ENCODE measurements at regions not wholly inside any gene's neighbourhood (a gene's known extent, or its start where the extent isn't known, plus 50 kb on each side); places are given as distances from the start of the nearest gene placed in this dataset.
"Not testable (repeated sequence)": the region's sequence is repeated elsewhere in the genome, so short reads cannot be mapped to it uniquely, and the experiment has no call there.

- TF ChIP-seq, protein P1, sequence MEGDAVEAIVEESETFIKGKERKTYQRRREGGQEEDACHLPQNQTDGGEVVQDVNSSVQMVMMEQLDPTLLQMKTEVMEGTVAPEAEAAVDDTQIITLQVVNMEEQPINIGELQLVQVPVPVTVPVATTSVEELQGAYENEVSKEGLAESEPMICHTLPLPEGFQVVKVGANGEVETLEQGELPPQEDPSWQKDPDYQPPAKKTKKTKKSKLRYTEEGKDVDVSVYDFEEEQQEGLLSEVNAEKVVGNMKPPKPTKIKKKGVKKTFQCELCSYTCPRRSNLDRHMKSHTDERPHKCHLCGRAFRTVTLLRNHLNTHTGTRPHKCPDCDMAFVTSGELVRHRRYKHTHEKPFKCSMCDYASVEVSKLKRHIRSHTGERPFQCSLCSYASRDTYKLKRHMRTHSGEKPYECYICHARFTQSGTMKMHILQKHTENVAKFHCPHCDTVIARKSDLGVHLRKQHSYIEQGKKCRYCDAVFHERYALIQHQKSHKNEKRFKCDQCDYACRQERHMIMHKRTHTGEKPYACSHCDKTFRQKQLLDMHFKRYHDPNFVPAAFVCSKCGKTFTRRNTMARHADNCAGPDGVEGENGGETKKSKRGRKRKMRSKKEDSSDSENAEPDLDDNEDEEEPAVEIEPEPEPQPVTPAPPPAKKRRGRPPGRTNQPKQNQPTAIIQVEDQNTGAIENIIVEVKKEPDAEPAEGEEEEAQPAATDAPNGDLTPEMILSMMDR (IDR thresholded peaks at IDR 0.05), result no peak
- DNase-seq (ENCODE audit: low spot score), result no peak
Observed at GRCh38 chr6:43930440-43931154, 160.6 kb downstream of the VEGFA start.

DNA sequence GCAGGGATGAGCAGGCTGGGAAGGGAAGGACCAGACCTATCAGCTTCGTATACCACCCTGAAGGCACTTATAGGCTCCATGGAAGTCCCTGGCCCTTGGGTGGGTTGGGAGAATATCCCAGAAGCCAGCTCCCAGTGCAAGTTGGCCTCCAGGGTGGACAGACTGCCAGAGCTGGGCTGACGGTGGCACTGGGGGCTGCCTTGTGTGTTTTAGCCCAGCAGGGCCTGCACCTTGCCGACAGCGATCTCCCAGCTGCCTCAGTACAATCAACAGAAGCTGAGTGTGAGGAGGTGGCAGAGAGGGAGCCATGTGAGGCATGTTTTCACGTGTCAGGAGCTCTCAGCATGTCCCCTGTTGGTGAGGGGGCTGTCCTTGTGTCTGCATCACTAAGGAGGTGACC, 159.5 kb downstream of the VEGFA start:
- no peak overlapping the region for H3K27ac ChIP-seq
- DNase-seq (ENCODE audit: low spot score), result no peak
- TF ChIP-seq, protein P1 (IDR thresholded peaks at IDR 0.05), result no peak
- H3K4me3 ChIP-seq, result no peak overlapping the region

More at GRCh38 chr6:43930440-43931154, 160.6 kb downstream of the VEGFA start:
- H3K4me3 ChIP-seq, result no peak overlapping the region
- H3K27ac ChIP-seq, result no peak overlapping the region

DNA sequence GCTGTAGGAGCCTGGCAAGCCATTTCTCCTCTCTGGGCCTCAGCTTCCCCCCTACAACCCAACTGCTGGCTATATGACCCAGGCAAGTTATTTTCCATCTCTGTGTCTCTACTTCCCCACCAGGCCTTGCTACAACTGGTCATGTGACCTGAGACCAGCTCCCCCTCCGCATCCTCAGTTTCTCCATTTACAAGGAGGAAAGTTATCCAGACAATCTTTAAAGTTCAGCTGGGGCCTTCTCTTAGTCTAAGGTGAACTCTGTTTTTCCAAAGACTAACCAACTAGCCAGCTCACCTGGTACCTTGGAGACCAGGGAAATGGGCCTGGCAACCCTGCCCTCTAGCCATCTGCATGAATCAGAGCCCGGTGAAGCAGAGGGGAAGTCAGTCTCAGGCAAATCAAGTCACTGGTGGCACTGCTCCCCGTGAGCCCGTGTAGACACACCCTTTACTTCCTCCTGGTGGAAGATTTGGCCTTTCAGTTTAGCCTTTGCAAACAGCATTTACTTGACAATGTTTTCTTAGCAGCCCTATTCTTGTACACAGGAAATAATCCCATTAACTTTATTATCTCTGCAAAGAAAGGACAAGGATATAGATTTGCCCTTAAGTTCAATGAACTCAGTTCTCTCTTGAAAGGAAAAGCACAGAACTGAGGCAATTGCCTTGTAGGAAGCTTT, 157.7 kb downstream of the VEGFA start:
- Histone ChIP-seq H3K4me3 (no peak overlapping the region), H3K27ac (no peak overlapping the region)
- DNase-seq (ENCODE audit: low spot score), result no peak
- TF ChIP-seq, protein P1 (IDR thresholded peaks at IDR 0.05), result no peak

DNA sequence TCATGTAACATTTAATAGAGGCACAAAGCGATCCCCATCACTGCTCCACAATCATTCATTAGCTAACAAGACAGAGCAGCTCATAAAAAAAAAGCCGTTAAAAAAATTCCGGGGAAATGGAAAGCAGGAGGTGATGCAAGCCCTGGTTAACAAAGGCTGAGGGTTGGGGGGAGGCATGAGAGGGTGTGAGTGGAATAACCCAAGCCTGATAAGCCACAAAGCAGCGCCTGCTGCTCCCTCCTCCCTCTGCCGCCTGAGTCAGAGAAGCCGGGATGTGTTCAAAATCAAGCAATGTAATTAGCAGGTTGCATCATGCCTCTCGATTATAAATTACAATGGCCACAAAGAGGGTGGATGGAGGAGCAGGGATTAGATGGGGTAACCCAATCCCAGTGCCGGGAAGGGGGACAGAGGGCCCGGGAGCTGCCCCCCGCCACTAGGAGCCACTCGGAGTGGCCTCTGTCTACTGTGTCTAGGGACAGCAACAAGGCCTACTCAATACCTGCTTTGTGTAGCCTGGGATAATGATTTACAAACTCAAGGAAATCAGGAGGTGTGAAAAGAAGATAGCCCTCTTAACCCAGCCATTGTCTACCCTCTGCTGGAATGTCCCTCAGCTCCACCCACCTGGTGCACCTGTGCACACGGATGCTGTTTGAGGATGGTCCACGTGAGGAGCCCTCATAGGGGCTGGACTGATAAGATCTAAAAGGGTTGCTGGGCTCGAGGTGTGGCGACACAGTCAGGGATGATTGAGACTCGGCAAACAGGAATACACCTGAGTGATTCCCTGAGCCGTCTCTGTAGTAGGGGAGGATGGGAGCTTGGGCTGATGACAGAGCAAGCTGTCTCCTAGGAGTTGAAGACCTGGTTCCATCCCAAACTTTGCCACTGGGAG, 156.9 kb downstream of the VEGFA start:
- Histone ChIP-seq H3K27ac (no peak overlapping the region), H3K4me3 (no peak overlapping the region)
- no peak for DNase-seq (ENCODE audit: low spot score)
- TF ChIP-seq, protein P1 (IDR thresholded peaks at IDR 0.05), result no peak

DNA sequence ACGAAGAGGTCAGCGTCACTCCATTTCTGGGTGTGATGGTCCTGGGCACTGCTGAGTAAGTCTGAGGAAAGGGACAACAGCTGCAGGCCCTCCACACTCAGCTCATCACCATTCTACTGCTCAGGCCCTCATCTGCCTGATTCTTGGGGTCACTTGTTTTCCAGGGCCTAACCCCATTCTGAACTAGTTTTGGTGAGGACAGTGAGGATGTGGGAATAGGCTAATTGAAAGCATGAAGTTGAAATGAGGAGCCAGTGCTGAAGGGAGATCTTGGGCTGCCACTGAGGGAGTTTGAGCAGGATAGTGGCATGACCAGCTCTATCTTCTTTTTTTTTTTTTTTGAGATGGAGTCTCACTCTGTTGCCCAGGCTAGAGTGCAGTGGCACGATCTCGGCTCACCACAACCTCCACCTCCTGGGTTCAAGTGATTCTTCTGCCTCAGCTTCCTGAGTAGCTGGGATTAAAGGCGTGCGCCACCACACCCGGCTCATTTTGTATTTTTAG, 155.7 kb downstream of the VEGFA start:
- not testable (repeated sequence) for H3K4me3 ChIP-seq; DNase-seq (ENCODE audit: low spot score); H3K27ac ChIP-seq

GRCh38 chr6:43924222-43924702, 154.3 kb downstream of the VEGFA start:
- DNase-seq (ENCODE audit: low spot score), result no peak
- no peak overlapping the region for H3K4me3 ChIP-seq
- TF ChIP-seq, protein P1 (IDR thresholded peaks at IDR 0.05), result no peak

More at GRCh38 chr6:43924222-43924702, 154.3 kb downstream of the VEGFA start:
- no peak overlapping the region for H3K27ac ChIP-seq

Measured in coronary artery (tissue), 2 donors.